Adrenal gland (tissue), 5 donors: ENCODE measurements at regions not wholly inside any gene's neighbourhood (a gene's known extent, or its start where the extent isn't known, plus 50 kb on each side); places are given as distances from the start of the nearest gene placed in this dataset.

ENCODE experiments used
- CTCF ChIP-seq, 6 experiments: fragments of 450-650 bp in 4 of 6; fragments of 200-600 bp in 2 of 6; sonication (generic) in 1 of 6; IDR thresholded peaks; 1 replicate in 5 of 6; 2 replicates in 1 of 6; pipeline versions ENCODE4 v1.5.1 to v1.8.0; 2016 to 2021; ENCODE audit warnings: antibody characterized with exemption in 6 of 6, mild to moderate bottlenecking in 2 of 6, moderate library complexity in 1 of 6
- POLR2A ChIP-seq, 2 donors: fragments of 450-650 bp; IDR thresholded peaks; one replicate each; pipeline ENCODE4 v1.6.1; 2017; ENCODE audit warnings: antibody characterized with exemption in 2 of 2, mild to moderate bottlenecking in 2 of 2, moderate library complexity in 1 of 2
- donor health status: DM: no; HTN: no; CAD: no.

- TF ChIP-seq CTCF (IDR thresholded peaks at IDR 0.05) (no peak), POLR2A (IDR thresholded peaks at IDR 0.05) (no peak)
Measured at GRCh38 chr4:79823148-79823763, 249.8 kb downstream of the ANTXR2 start.
